Hepatocyte (in vitro differentiated cells): ENCODE measurements at regions not wholly inside any gene's neighbourhood (a gene's known extent, or its start where the extent isn't known, plus 50 kb on each side); places are given as distances from the start of the nearest gene placed in this dataset.

Experiments
- EZH2phosphoT487 ChIP-seq: fragments of 200-600 bp; sonication (generic); IDR thresholded peaks from one replicate; pipeline ENCODE4 v1.6.1; 2018; ENCODE audit warnings: antibody characterized with exemption, mild to moderate bottlenecking, low read depth, moderate library complexity; ENCODE audit not compliant: unreplicated experiment, severe bottlenecking
- TF ChIP-seq, protein P1 (sequence below): fragments of 200-600 bp; sonication (generic); IDR thresholded peaks from 2 replicates; pipeline ENCODE4 v1.5.1; 2016; ENCODE audit warnings: antibody characterized with exemption, mild to moderate bottlenecking; ENCODE audit not compliant: poor library complexity

DNA sequence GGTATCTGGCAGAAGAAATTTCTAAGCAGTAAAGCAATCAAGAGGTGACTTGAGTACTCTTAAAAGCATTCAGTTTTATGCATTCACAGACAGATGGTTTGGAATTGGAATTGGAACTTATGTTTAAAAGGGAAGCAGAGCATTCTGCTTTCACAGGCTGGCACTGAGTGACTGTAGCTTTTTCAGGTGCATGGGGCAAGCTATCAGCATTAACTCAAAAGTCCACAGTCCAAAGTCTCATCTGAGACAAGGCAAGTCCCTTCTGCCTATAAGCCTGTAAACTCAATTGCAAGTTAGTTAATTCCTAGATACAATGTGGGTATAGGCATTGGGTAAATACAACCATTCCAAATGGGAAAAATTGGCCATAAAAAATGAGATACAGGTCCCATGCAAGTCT is 1620.3 kb downstream of the MRPL39 start:
- TF ChIP-seq, protein P1, sequence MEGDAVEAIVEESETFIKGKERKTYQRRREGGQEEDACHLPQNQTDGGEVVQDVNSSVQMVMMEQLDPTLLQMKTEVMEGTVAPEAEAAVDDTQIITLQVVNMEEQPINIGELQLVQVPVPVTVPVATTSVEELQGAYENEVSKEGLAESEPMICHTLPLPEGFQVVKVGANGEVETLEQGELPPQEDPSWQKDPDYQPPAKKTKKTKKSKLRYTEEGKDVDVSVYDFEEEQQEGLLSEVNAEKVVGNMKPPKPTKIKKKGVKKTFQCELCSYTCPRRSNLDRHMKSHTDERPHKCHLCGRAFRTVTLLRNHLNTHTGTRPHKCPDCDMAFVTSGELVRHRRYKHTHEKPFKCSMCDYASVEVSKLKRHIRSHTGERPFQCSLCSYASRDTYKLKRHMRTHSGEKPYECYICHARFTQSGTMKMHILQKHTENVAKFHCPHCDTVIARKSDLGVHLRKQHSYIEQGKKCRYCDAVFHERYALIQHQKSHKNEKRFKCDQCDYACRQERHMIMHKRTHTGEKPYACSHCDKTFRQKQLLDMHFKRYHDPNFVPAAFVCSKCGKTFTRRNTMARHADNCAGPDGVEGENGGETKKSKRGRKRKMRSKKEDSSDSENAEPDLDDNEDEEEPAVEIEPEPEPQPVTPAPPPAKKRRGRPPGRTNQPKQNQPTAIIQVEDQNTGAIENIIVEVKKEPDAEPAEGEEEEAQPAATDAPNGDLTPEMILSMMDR = no peak
- no peak for TF ChIP-seq EZH2phosphoT487
